ENCODE measurements at regions not wholly inside any gene's neighbourhood (a gene's known extent, or its start where the extent isn't known, plus 50 kb on each side); places are given as distances from the start of the nearest gene placed in this dataset.

GRCh38 chr6:3902871-3903648 lies 53.9 kb downstream of the FAM50B start:
- DNase-seq (ENCODE audit: low spot score) (no peak), ATAC-seq (no peak)
- H3K27ac Mint-ChIP-seq, result no peak overlapping the region
- no peaks in the 10 kb centered on the region; the same call in 1 of the 2 replicates for H3K9me3 Mint-ChIP-seq
- H3K4me1 Mint-ChIP-seq, result peaks cover 51% of the 10 kb centered on the region
- CTCF ChIA-PET, result interaction anchor here (0.8 to 2.3 kb wide), 5 partner anchors 30 to 75 kb away, joined by 3 to 23 read pairs (median 15); partner anchors contain the start of gene FAM50B
- H3K27me3 Mint-ChIP-seq (ENCODE audit: low read depth), result no peaks in the 10 kb centered on the region; the same call in none of the 2 replicates
- no peak overlapping the region for H3K4me3 Mint-ChIP-seq
- POLR2A ChIA-PET, result no interaction called here
- no peak for TF ChIP-seq CBFB (CRISPR knock-in tag; IDR thresholded peaks at IDR 0.05; ENCODE audit: low read depth)
- TF ChIP-seq SMAD3 (CRISPR knock-in tag; IDR thresholded peaks at IDR 0.05; ENCODE audit: borderline replicate concordance), result no peak
- TF ChIP-seq NFYB (CRISPR knock-in tag; conservative IDR thresholded peaks at IDR 0.05; ENCODE audit: low read depth), result no peak
- TF ChIP-seq GABPB1 (CRISPR knock-in tag; IDR thresholded peaks at IDR 0.05), result no peak
- no peak for TF ChIP-seq KAT7 (CRISPR knock-in tag; IDR thresholded peaks at IDR 0.05; ENCODE audit: borderline replicate concordance)
- TF ChIP-seq FOXK1 (CRISPR knock-in tag; IDR thresholded peaks at IDR 0.05), result no peak
- TF ChIP-seq ZNF219 (CRISPR knock-in tag; IDR thresholded peaks at IDR 0.05; ENCODE audit: borderline replicate concordance), result no peak
- TF ChIP-seq ELF4 (CRISPR knock-in tag; IDR thresholded peaks at IDR 0.05; ENCODE audit: low read depth), result no peak
- no peak for TF ChIP-seq GRHL2 (CRISPR knock-in tag; IDR thresholded peaks at IDR 0.05; ENCODE audit: insufficient replicate concordance, severe bottlenecking)
- H3K36me3 Mint-ChIP-seq, result no peaks in the 10 kb centered on the region

GRCh38 chr6:3904518-3904917 lies 55.3 kb downstream of the FAM50B start:
- TF ChIP-seq ELF4 (CRISPR knock-in tag; IDR thresholded peaks at IDR 0.05; ENCODE audit: low read depth) (no peak), ZNF138 (CRISPR knock-in tag; conservative IDR thresholded peaks at IDR 0.05) (no peak), RELA (CRISPR knock-in tag; IDR thresholded peaks at IDR 0.05; ENCODE audit: borderline replicate concordance) (no peak), PRRX2 (CRISPR knock-in tag; IDR thresholded peaks at IDR 0.05) (no peak), CREB1 (CRISPR knock-in tag; IDR thresholded peaks at IDR 0.05) (no peak), AFF4 (CRISPR knock-in tag; IDR thresholded peaks at IDR 0.05; ENCODE audit: borderline replicate concordance) (no peak), ARID4B (CRISPR knock-in tag; IDR thresholded peaks at IDR 0.05; ENCODE audit: borderline replicate concordance) (no peak), OVOL2 (CRISPR knock-in tag; IDR thresholded peaks at IDR 0.05; ENCODE audit: borderline replicate concordance) (no peak)
- ATAC-seq (no peak), DNase-seq (ENCODE audit: low spot score) (no peak)
- ChIA-PET POLR2A (no interaction called here), CTCF (interaction anchor here (1.0 to 1.9 kb wide), 4 partner anchors 18 to 86 kb away, joined by 4 to 20 read pairs (median 10); partner anchors contain the start of gene FAM50B)
- no peaks in the 10 kb centered on the region for H3K9me3 Mint-ChIP-seq
- H3K27ac Mint-ChIP-seq, result no peak overlapping the region
- H3K4me1 Mint-ChIP-seq, result peaks cover 61% of the 10 kb centered on the region
- H3K36me3 Mint-ChIP-seq, result no peaks in the 10 kb centered on the region
- H3K27me3 Mint-ChIP-seq (ENCODE audit: low read depth), result no peaks in the 10 kb centered on the region; the same call in none of the 2 replicates
- H3K4me3 Mint-ChIP-seq, result no peak overlapping the region

Measured in WTC11 (cell line).